ENCODE measurements at regions not wholly inside any gene's neighbourhood (a gene's known extent, or its start where the extent isn't known, plus 50 kb on each side); places are given as distances from the start of the nearest gene placed in this dataset.
A peak's percentile ranks its signal among the peaks of the same experiment; 100 is the strongest.
"Not testable (repeated sequence)": the region's sequence is repeated elsewhere in the genome, so short reads cannot be mapped to it uniquely, and the experiment has no call there.

GRCh38 chr9:65386191-65386590 lies 101.2 kb upstream of the FOXD4L5 start:
- CTCF ChIA-PET; H3K36me3 ChIP-seq (replicated peaks in 1 of 2; ENCODE audit: control insufficient read depth in 1 of 2, insufficient read depth in 2 of 2, low read length in 1 of 2); H3K4me1 ChIP-seq (ENCODE audit: control insufficient read depth in 1 of 2, insufficient read depth in 2 of 2, low read depth in 1 of 2, low read length in 1 of 2); H3K79me2 ChIP-seq (ENCODE audit: insufficient read depth); H3K9me3 ChIP-seq; H3K27me3 ChIP-seq (ENCODE audit: insufficient read depth); POLR2A ChIA-PET; H3K9me2 ChIP-seq; H4K20me1 ChIP-seq (ENCODE audit: insufficient read depth); DNase-seq; H3F3A ChIP-seq (replicated peaks; ENCODE audit: insufficient read depth): not testable (repeated sequence)
- WGBS (ENCODE audit: low lambda C conversion rate) = 8% methylated on average over 17 of the region's 18 CpGs
- Histone ChIP-seq H3K4me2 (peak overlapping the region; percentile 77), H3K9ac (peak overlapping the region; percentile 63), H3K27ac (ENCODE audit: low read depth in 2 of 2, low read length in 1 of 2) (peak overlapping the region; percentile 57 to 72), H2AFZ (ENCODE audit: low read depth) (peak overlapping the region; percentile 92), H3K4me3 (ENCODE audit: low read depth in 2 of 2, low read length in 1 of 2) (peak overlapping the region; percentile 56 to 66)
- TF ChIP-seq MXI1 (IDR thresholded peaks at IDR 0.05; ENCODE audit: low read depth, low read length) (peak; percentile 53; the same call in 1 of the 2 replicates), USF1 (IDR thresholded peaks at IDR 0.05; ENCODE audit: borderline replicate concordance, low read depth) (peak; percentile 48; the same call in 1 of the 2 replicates)

- DNase-seq; H3K36me3 ChIP-seq (replicated peaks in 1 of 2; ENCODE audit: control insufficient read depth in 1 of 2, insufficient read depth in 2 of 2, low read length in 1 of 2); H3K9me2 ChIP-seq; H3K4me1 ChIP-seq (ENCODE audit: control insufficient read depth in 1 of 2, insufficient read depth in 2 of 2, low read depth in 1 of 2, low read length in 1 of 2); H3F3A ChIP-seq (replicated peaks; ENCODE audit: insufficient read depth); POLR2A ChIA-PET; CTCF ChIA-PET; H4K20me1 ChIP-seq (ENCODE audit: insufficient read depth); H3K79me2 ChIP-seq (ENCODE audit: insufficient read depth); H3K9me3 ChIP-seq; H3K27me3 ChIP-seq (ENCODE audit: insufficient read depth): not testable (repeated sequence)
- 27% methylated on average over 6 of the region's 22 CpGs for WGBS (ENCODE audit: low lambda C conversion rate)
- H3K27ac ChIP-seq (ENCODE audit: low read depth in 2 of 2, low read length in 1 of 2) = peak overlapping the region; percentile 57 to 72
- H3K9ac ChIP-seq = peak overlapping the region; percentile 63; the same call in 1 of the 2 replicates
- H3K4me2 ChIP-seq = peak overlapping the region; percentile 77
- H3K4me3 ChIP-seq (ENCODE audit: low read depth in 2 of 2, low read length in 1 of 2) = peak overlapping the region; percentile 56 to 66
- H2AFZ ChIP-seq (ENCODE audit: low read depth) = peak overlapping the region; percentile 92
These were observed 100.6 kb upstream of the FOXD4L5 start for GRCh38 chr9:65385655-65386024.

GRCh38 chr9:65384759-65385654 lies 100.0 kb upstream of the FOXD4L5 start:
- H2AFZ ChIP-seq (ENCODE audit: low read depth) = peak overlapping the region; percentile 94
- peak; percentile 64 for DNase-seq
- TF ChIP-seq MAX (IDR thresholded peaks at IDR 0.05; ENCODE audit: low read depth) (peak; percentile 56), NRF1 (IDR thresholded peaks at IDR 0.05; ENCODE audit: low read depth, low read length) (peak; percentile 80)
- peak overlapping the region; percentile 36 to 57; a peak in 2 of 4 replicates for H3K27ac ChIP-seq (ENCODE audit: low read depth in 2 of 2, low read length in 1 of 2)
- H3K79me2 ChIP-seq (ENCODE audit: insufficient read depth); H3K9me3 ChIP-seq; H3F3A ChIP-seq (replicated peaks; ENCODE audit: insufficient read depth); H3K27me3 ChIP-seq (ENCODE audit: insufficient read depth); CTCF ChIA-PET; POLR2A ChIA-PET; H3K9me2 ChIP-seq; H3K36me3 ChIP-seq (replicated peaks in 1 of 2; ENCODE audit: control insufficient read depth in 1 of 2, insufficient read depth in 2 of 2, low read length in 1 of 2); H4K20me1 ChIP-seq (ENCODE audit: insufficient read depth); H3K4me1 ChIP-seq (ENCODE audit: control insufficient read depth in 1 of 2, insufficient read depth in 2 of 2, low read depth in 1 of 2, low read length in 1 of 2): not testable (repeated sequence)
- H3K9ac ChIP-seq = peak overlapping the region; percentile 63; the same call in 1 of the 2 replicates
- H3K4me3 ChIP-seq (ENCODE audit: low read depth in 2 of 2, low read length in 1 of 2) = peak overlapping the region; percentile 56 to 66
- H3K4me2 ChIP-seq = peak overlapping the region; percentile 77
- 35% methylated on average over 39 of the region's 61 CpGs for WGBS (ENCODE audit: low lambda C conversion rate)

GRCh38 chr9:65384066-65384465 lies 99.1 kb upstream of the FOXD4L5 start:
- H3K9me3 ChIP-seq; H3K9me2 ChIP-seq; H3K4me2 ChIP-seq; H4K20me1 ChIP-seq (ENCODE audit: insufficient read depth); H3K4me3 ChIP-seq (ENCODE audit: low read depth in 2 of 2, low read length in 1 of 2); H3K79me2 ChIP-seq (ENCODE audit: insufficient read depth); CTCF ChIA-PET; H3F3A ChIP-seq (replicated peaks; ENCODE audit: insufficient read depth); H3K36me3 ChIP-seq (replicated peaks in 1 of 2; ENCODE audit: control insufficient read depth in 1 of 2, insufficient read depth in 2 of 2, low read length in 1 of 2); H3K27me3 ChIP-seq (ENCODE audit: insufficient read depth); POLR2A ChIA-PET; H3K9ac ChIP-seq; H3K27ac ChIP-seq (ENCODE audit: low read depth in 2 of 2, low read length in 1 of 2); H2AFZ ChIP-seq (ENCODE audit: low read depth); DNase-seq; H3K4me1 ChIP-seq (ENCODE audit: control insufficient read depth in 1 of 2, insufficient read depth in 2 of 2, low read depth in 1 of 2, low read length in 1 of 2): not testable (repeated sequence)
- 79% methylated on average over 8 of the region's 11 CpGs for WGBS (ENCODE audit: low lambda C conversion rate)

- CTCF ChIA-PET; H3K9ac ChIP-seq; H3K9me2 ChIP-seq; H3K79me2 ChIP-seq (ENCODE audit: insufficient read depth); H3K4me1 ChIP-seq (ENCODE audit: control insufficient read depth in 1 of 2, insufficient read depth in 2 of 2, low read depth in 1 of 2, low read length in 1 of 2); H3K4me2 ChIP-seq; H3K27me3 ChIP-seq (ENCODE audit: insufficient read depth); H3F3A ChIP-seq (replicated peaks; ENCODE audit: insufficient read depth); H2AFZ ChIP-seq (ENCODE audit: low read depth); H3K9me3 ChIP-seq; H4K20me1 ChIP-seq (ENCODE audit: insufficient read depth); DNase-seq; POLR2A ChIA-PET; H3K36me3 ChIP-seq (replicated peaks in 1 of 2; ENCODE audit: control insufficient read depth in 1 of 2, insufficient read depth in 2 of 2, low read length in 1 of 2); H3K27ac ChIP-seq (ENCODE audit: low read depth in 2 of 2, low read length in 1 of 2); H3K4me3 ChIP-seq (ENCODE audit: low read depth in 2 of 2, low read length in 1 of 2): not testable (repeated sequence)
- 85% methylated on average over 20 of the region's 20 CpGs for WGBS (ENCODE audit: low lambda C conversion rate)
These were observed 98.6 kb upstream of the FOXD4L5 start for GRCh38 chr9:65383646-65384045.

Data from SK-N-SH (cell line).